Activated CD8-positive, alpha-beta T cell treated with anti-CD3 and anti-CD28 coated beads for 36 hours (primary cell): ENCODE measurements at regions not wholly inside any gene's neighbourhood (a gene's known extent, or its start where the extent isn't known, plus 50 kb on each side); places are given as distances from the start of the nearest gene placed in this dataset.

Source experiments
- ATAC-seq: fragments of 200-7000 bp; cut with Tn5 transposase; one replicate; pipeline ENCODE4 v1.10.0; 2021; ENCODE audit warnings: mild to moderate bottlenecking, moderate library complexity
- CTCF ChIA-PET: fragments of 350-600 bp; sonication (Branson Sonifier 250); formaldehyde crosslinking; loops from one replicate; lab custom pipeline; 2021; ENCODE audit warnings: antibody characterized with exemption; lab: Charles Lee
- POLR2A ChIA-PET: fragments of 350-600 bp; sonication (Branson Sonifier 250); formaldehyde crosslinking; loops from one replicate; lab custom pipeline; 2021; ENCODE audit warnings: antibody characterized with exemption; lab: Charles Lee
- DNase-seq: peaks from one replicate; pipeline ENCODE4 v3.0.0-alpha.2; 2020
- H3K27ac Mint-ChIP-seq: one replicate; pipeline ENCODE4 v1.8.0; 2021; ENCODE audit warnings: mild to moderate bottlenecking, mixed read lengths
- H3K27me3 Mint-ChIP-seq: one replicate; pipeline ENCODE4 v1.8.0; 2021; ENCODE audit warnings: mixed read lengths
- H3K36me3 Mint-ChIP-seq: one replicate; pipeline ENCODE4 v1.8.0; 2021; ENCODE audit warnings: low read depth, mixed read lengths
- H3K4me1 Mint-ChIP-seq: one replicate; pipeline ENCODE4 v1.8.0; 2021; ENCODE audit warnings: low read depth, mixed read lengths
- H3K4me3 Mint-ChIP-seq: one replicate; pipeline ENCODE4 v1.8.0; 2021; ENCODE audit warnings: mild to moderate bottlenecking, moderate library complexity, mixed read lengths
- H3K9me3 Mint-ChIP-seq: one replicate; pipeline ENCODE4 v1.8.0; 2021; ENCODE audit warnings: mixed read lengths
- intact Hi-C: fragments of 100-400 bp; cut with micrococcal nuclease; formaldehyde crosslinking; loops from one replicate; pipeline ENCODE4 v1.10.0; 2022
- TF ChIP-seq, protein P1 (sequence below): fragments of 200-600 bp; IDR thresholded peaks from one replicate; pipeline ENCODE4 v1.8.0; 2022; ENCODE audit warnings: antibody characterized with exemption, mild to moderate bottlenecking

DNA sequence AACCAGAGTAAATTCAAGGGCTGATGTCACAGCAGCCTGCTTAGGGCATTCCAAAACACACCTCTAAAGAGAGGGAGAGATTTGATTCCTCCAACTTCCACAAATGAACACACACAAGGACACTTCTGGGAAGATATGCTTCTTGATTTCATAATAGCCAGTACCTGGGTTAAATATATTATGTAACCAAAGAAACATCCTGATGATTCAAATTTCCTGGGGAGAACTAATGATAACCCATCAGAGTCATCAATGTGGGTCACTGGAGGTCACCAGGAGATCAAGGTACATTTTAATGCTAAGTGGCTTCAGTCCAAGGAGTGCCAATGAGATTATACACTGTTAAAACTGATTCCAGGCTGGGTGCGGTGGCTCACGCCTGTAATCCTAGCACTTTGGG lies 54.0 kb upstream of the DOCK9 start:
- POLR2A ChIA-PET = no interaction called here
- DNase-seq (no peak), ATAC-seq (no peak)
- Mint-ChIP-seq H3K4me3 (no peak overlapping the region), H3K36me3 (peaks cover 22% of the 10 kb centered on the region), H3K27ac (no peak overlapping the region), H3K27me3 (no peaks in the 10 kb centered on the region), H3K9me3 (peaks cover 15% of the 10 kb centered on the region), H3K4me1 (peaks cover 58% of the 10 kb centered on the region)
- CTCF ChIA-PET = interaction anchor here (0.8 to 2.4 kb wide), 4 partner anchors 13 to 175 kb away, joined by 3 to 26 read pairs (median 3); no protein-coding TSS in a partner anchor
- intact Hi-C loops = loop anchor here (5.0 kb wide), 1 partner anchor 160 kb away; no protein-coding TSS in a partner anchor
- TF ChIP-seq, protein P1, sequence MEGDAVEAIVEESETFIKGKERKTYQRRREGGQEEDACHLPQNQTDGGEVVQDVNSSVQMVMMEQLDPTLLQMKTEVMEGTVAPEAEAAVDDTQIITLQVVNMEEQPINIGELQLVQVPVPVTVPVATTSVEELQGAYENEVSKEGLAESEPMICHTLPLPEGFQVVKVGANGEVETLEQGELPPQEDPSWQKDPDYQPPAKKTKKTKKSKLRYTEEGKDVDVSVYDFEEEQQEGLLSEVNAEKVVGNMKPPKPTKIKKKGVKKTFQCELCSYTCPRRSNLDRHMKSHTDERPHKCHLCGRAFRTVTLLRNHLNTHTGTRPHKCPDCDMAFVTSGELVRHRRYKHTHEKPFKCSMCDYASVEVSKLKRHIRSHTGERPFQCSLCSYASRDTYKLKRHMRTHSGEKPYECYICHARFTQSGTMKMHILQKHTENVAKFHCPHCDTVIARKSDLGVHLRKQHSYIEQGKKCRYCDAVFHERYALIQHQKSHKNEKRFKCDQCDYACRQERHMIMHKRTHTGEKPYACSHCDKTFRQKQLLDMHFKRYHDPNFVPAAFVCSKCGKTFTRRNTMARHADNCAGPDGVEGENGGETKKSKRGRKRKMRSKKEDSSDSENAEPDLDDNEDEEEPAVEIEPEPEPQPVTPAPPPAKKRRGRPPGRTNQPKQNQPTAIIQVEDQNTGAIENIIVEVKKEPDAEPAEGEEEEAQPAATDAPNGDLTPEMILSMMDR = no peak

DNA sequence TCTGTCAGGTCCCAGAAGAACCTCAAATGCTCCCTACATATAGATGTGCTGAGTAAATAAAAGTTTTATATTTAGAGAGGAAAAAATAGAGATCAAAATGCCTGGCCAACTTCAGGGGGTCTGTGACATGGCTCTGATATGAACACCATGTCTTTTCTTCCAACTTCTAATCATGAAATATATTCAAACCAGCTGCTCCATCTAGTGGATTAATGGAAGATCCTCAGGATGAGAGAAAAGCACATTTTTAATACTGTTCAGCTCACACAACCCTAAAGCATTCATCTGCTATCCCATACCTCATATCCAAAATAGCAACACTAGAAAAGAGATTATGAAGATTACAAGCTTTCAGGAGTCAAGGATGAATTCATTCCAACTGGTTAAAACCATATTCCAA lies 56.0 kb upstream of the DOCK9 start:
- Mint-ChIP-seq H3K4me1 (peaks cover 43% of the 10 kb centered on the region), H3K27ac (no peak overlapping the region), H3K36me3 (peaks cover 19% of the 10 kb centered on the region), H3K4me3 (no peak overlapping the region), H3K27me3 (no peaks in the 10 kb centered on the region), H3K9me3 (peaks cover 10% of the 10 kb centered on the region)
- intact Hi-C loops = loop anchor here (5.0 kb wide), 1 partner anchor 162 kb away; no protein-coding TSS in a partner anchor
- ATAC-seq (peak; percentile 71), DNase-seq (no peak)
- CTCF ChIA-PET = interaction anchor here (0.7 to 2.4 kb wide), 24 partner anchors 9 to 386 kb away, joined by 3 to 26 read pairs (median 4); partner anchors contain the start of gene DOCK9
- POLR2A ChIA-PET = interaction anchor here (0.7 kb wide), 1 partner anchor 164 kb away, joined by 3 read pairs; no protein-coding TSS in a partner anchor
- TF ChIP-seq, protein P1 = peak; percentile 46

DNA sequence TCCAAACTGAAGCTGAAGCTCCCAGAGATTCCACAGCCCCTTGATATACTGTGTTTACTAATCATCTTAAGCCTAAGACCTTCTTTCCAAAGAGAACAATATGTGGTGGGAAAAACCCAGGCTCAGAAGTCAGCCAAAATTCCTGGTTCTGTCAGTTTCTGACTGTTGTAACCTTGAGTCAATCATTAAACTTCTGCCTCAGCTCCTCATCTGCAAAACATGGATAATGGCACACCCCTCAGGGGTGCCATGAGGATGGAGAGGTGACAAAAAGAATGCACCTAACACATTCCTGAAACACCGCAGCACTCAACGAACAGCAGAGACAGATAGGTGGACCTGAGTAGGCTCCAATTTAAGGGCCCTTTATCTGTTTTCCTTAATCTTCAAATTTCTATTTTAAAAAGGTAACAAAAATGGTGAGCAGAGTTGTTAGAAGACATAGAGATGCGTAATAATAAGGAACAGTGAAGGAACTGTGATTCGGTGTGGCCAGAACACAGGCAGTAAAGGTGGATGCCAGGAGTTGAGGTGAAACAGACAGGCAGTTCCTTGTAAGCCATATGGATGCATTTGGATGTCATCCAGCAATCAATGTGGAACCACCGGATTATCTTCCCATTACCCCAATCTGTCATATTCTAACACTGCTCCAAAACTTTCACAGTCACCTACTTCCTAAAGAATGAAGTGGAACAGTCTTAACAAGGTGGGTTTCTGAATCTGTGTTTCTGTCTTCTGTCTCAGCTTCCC lies 56.6 kb upstream of the DOCK9 start:
- ChIA-PET CTCF (interaction anchor here (0.7 to 2.4 kb wide), 23 partner anchors 10 to 385 kb away, joined by 3 to 26 read pairs (median 4); partner anchors contain the start of gene DOCK9), POLR2A (interaction anchor here (0.7 kb wide), 1 partner anchor 165 kb away, joined by 3 read pairs; no protein-coding TSS in a partner anchor)
- ATAC-seq = no peak
- Mint-ChIP-seq H3K4me3 (no peak overlapping the region), H3K9me3 (peaks cover 6% of the 10 kb centered on the region), H3K4me1 (peaks cover 42% of the 10 kb centered on the region), H3K27ac (no peak overlapping the region), H3K27me3 (no peaks in the 10 kb centered on the region), H3K36me3 (peaks cover 15% of the 10 kb centered on the region)
- intact Hi-C loops = loop anchor here (5.0 kb wide), 1 partner anchor 162 kb away; no protein-coding TSS in a partner anchor
- no peak for DNase-seq
- TF ChIP-seq, protein P1 = no peak

DNA sequence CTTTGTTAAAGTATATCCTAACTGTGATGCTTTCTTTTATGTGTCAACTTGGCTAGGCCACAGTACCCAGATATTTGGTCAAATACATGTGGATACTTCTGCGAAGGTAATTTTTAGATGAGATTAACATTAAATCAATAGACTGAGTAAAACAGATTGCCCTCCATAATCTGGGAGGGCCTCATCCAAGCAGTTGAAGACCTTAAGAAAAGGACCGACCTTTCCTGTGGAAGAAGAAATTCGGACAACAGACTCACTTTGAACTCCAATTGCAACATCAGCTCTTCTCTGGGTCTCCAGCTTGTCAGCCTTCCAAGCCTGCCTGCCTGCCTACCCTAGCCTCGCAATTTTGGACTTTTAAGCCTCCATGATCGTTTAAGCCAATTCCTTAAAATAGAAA lies 57.9 kb upstream of the DOCK9 start:
- intact Hi-C loops = no loop called here
- Mint-ChIP-seq H3K9me3 (peaks cover 6% of the 10 kb centered on the region), H3K4me3 (no peak overlapping the region), H3K27ac (no peak overlapping the region), H3K4me1 (peaks cover 39% of the 10 kb centered on the region), H3K27me3 (no peaks in the 10 kb centered on the region), H3K36me3 (peaks cover 13% of the 10 kb centered on the region)
- TF ChIP-seq, protein P1 = no peak
- ATAC-seq = no peak
- DNase-seq = no peak
- POLR2A ChIA-PET = interaction anchor here (0.8 kb wide), 1 partner anchor 11 kb away, joined by 3 read pairs; no protein-coding TSS in a partner anchor
- CTCF ChIA-PET = no interaction called here

DNA sequence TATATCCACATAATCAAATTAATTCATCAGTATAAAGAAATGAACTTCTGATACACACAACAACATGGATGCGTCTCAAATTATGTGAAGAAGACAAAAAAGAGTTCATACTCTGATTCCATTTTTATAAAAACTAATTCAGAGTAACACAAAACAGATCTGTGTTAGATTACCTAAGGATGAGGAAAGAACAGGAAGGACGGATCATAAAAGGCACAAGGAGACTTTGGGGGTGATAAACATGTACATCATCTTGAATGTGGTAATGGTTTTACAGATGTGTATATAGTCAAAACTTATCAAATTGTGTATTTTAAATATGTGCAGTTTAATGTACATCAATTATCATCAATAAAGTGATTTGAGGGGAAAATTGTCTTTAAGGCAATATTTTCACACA lies 59.9 kb upstream of the DOCK9 start:
- Mint-ChIP-seq H3K4me3 (no peak overlapping the region), H3K27ac (no peak overlapping the region), H3K36me3 (peaks cover 13% of the 10 kb centered on the region), H3K9me3 (peaks cover 6% of the 10 kb centered on the region), H3K27me3 (no peaks in the 10 kb centered on the region), H3K4me1 (peaks cover 50% of the 10 kb centered on the region)
- ChIA-PET CTCF (interaction anchor here (1.4 to 3.7 kb wide), 4 partner anchors 9 to 198 kb away, joined by 3 to 16 read pairs (median 6); no protein-coding TSS in a partner anchor), POLR2A (no interaction called here)
- ATAC-seq (no peak), DNase-seq (no peak)
- TF ChIP-seq, protein P1 = no peak
- intact Hi-C loops = no loop called here
